Stimulated activated CD8-positive, alpha-beta memory T cell treated with anti-CD3 and anti-CD28 coated beads, Interleukin-4, amount 100 ng/mL, for 24 hours (primary cell): ENCODE measurements at regions not wholly inside any gene's neighbourhood (a gene's known extent, or its start where the extent isn't known, plus 50 kb on each side); places are given as distances from the start of the nearest gene placed in this dataset.

Source experiments
- DNase-seq: peaks from one replicate; pipeline ENCODE4 v3.0.0-alpha.2; 2020; ENCODE audit warnings: low read depth

DNA sequence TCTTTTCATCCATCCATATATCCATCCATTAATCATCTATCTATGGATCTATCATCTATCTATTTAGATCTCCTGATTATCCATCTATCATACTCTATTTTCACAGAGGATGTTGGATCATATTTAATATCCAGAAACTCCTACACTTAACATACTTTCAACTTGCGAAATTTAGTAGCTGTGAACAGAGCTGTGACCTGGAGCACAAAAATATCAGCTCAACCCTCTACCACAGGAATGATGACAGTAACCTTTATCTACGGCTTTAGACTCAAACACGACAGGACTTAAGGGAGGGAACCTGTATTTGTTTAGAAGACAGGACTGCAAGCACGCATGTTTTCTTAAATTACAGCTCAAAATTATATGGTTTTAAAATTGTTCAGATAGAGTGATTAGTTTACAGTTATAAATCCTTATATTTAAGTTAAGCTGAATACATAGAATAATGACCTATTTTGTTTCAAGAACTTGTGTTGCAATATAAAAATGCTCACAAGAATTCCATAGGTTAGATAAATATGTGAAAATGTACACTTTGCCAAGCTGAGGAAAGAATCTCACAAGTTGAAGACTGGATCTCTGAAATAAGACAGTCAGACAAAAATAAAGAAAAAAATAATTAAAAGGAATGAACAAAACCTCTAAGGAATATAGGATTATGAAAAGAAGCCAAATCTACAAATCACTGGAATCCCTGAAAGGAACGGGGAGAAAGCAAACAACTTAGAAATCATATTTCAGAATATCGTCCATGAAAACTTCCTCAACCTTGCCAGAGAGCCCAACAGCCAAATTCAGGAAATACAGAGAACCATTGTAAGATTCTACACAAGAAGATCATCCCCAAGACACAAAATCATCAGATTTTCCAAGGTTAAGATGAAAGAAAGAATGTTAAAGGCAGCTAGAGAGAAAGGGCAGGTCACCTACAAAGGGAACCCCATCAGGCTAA, 142.0 kb downstream of the COL6A3 start:
- no peak for DNase-seq
